Activated CD8-positive, alpha-beta memory T cell treated with anti-CD3 and anti-CD28 coated beads for 36 hours (primary cell): ENCODE measurements at regions not wholly inside any gene's neighbourhood (a gene's known extent, or its start where the extent isn't known, plus 50 kb on each side); places are given as distances from the start of the nearest gene placed in this dataset.

Experiments used
- CTCF ChIA-PET: fragments of 350-600 bp; sonication (Branson Sonifier 250); formaldehyde crosslinking; loops from one replicate; lab custom pipeline; 2021; ENCODE audit warnings: antibody characterized with exemption; lab: Charles Lee
- POLR2A ChIA-PET: fragments of 350-600 bp; sonication (Branson Sonifier 250); formaldehyde crosslinking; loops from one replicate; lab custom pipeline; 2021; ENCODE audit warnings: antibody characterized with exemption; lab: Charles Lee

DNA sequence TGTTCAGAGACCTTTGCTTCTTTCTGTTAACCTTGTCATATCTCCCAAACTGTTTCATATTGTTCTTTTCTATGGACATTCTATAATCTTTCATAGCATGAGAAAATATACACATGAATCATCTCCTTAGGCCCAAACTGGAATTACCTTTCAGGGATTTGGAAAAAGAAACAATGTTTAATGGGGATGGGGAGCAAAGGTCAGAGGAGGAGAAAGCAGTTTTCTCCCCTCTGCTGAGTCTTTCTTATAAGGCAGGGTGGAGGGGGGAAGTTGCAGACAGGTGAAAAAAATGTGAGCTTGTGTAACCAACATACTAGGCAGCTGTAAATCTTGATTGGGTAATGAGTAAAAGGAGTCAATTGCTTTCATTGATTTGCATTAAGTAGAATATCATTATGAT is 164.1 kb downstream of the BRINP2 start:
- CTCF ChIA-PET, result no interaction called here
- POLR2A ChIA-PET, result no interaction called here

DNA sequence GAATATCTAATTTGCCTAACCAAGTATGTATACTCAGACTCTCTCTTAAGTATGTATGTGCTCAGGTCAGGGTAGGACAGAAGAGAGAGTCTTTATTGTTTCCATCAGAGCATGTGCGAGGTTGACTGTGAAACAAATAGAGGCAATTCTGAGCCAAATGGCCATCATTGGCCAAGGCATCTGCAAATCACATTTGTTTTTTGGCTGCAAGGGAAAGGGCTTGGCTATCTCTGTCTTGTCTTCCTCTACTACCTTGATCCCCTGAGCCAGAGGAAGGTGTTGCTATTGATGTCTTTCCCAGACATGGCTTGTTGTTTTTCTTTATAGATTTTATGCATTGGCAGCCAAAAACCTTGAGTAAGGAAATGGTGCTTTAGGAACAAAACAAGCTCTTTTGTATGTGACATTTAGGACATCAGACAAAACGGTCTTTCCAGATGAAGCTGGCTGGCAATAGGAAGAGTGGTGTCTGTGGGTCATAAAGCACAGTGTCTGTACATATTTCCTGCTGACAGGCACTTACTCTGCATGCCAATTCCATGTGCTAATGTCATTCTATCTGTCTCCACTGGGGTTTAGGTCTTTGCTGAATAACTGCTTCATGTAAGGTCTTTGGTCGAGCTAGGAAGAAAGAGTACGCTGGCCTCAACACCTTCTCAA is 163.3 kb downstream of the BRINP2 start:
- ChIA-PET CTCF (no interaction called here), POLR2A (no interaction called here)
